EH (cell line): ENCODE measurements at regions not wholly inside any gene's neighbourhood (a gene's known extent, or its start where the extent isn't known, plus 50 kb on each side); places are given as distances from the start of the nearest gene placed in this dataset.
"Not testable (repeated sequence)": the region's sequence is repeated elsewhere in the genome, so short reads cannot be mapped to it uniquely, and the experiment has no call there.

Source experiments
- DNase-seq: peaks from one replicate; pipeline ENCODE4 v3.0.0-alpha.2; 2015; ENCODE audit warnings: low read depth

DNA sequence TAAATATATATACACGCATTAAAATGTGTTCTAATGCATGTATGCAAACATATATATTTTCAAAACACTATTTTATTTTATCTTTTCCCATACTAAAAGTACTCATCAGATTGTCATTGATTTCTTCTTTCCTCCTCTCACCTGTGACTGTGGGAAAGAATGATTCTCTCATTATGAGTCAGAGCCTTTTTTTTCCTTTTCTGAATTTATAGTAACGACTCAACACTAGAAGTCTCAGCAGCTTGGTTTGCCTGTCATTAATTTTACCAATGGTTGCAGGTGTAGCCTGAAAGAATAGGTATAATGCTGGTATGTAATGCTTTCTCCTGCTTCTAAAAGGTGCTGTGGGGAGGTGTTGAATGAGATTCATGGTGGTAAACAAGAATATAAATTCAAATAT, 328.7 kb downstream of the UTRN start:
- no peak for DNase-seq

DNA sequence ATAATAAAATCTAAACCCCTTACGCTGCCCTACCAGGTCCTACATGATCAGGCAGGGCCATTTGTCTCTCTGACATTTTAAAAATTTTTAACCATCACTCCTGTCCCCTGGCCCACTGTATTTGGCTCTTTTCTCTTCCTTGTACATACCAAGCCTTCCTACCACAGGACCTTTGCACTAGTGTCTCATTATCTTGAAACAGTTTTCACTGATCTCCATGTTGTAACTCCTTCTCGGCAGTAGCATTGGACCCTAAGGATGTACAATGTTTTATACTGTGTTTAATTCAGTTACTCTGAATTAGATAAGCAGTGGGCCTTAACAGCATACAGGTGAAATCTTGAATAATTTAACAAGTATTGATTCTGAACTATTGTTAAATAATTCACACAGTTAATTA, 330.7 kb downstream of the UTRN start:
- DNase-seq, result no peak

DNA sequence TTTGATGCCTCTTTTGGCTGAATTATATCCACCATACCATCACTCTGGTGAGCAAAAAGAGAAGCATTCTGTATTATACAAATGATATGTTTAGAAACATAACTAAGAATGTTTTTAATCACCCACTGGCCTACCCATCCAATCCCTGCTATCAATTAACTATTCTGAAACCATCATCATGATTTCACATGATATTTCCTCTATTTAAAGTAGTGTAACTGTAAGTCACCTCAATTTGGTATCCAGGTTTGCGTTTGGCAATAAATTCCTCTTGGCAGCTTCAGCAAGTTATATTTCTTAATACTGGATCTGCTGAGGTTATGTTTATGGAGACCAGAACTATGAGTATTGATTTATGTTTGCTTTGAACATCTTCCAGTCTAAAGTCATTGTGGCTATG, 332.1 kb downstream of the UTRN start:
- DNase-seq, result no peak

DNA sequence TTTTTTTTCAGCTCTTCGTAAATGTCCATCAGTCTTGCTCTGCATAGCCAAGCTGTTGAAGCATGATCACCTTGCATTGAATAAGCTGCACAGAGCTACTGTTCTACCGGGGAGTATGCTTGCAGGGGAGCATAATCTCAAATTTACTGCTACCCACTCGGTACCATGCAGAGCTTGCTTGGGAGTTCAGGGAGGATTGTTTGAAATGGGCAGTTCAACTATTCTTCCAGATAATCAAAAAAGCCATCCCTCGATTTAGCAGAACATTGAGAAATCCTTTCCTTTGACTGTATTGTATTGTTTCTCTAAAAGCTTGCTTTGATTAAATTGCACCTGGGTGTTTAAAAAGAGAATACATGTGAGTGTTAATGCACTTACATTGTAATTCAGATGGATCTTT, 332.6 kb downstream of the UTRN start:
- no peak for DNase-seq

DNA sequence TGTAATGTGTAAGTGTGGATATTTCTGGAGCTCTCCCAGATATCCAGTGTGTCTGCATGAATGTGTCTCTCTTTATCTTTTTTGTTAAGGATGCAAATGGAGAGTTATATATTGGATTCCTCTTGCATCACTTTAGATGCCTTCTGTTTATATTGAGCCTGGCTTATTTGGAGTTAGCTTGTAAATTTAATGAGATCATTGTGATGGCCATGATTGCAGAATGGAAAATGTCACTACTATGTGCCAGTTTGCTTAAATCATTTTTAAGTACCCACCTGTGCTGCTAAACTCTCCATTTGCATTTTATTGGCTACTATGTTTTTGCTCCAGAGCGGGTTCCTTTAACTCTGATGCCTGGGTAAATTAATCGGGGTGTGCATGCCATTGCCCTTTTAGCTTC, 334.8 kb downstream of the UTRN start:
- peak; percentile 9 for DNase-seq

DNA sequence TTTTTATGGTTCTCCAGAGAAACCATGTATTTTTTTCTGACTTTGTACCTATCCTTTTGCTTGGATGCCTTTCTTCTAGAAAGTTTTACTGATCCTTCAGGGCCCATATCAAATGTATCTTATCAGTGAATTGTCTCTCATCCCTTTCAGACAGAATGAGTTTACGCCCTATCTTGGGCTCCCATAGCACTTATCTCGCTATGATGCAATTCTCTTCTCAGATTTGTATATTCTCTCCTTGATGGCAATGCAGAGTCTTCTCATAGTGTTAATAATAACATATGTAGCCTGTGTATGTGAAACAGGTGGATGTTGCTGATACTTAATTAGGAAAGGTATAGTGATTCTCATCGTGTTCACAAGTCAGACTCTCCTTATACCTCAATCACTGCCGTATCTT, 336.2 kb downstream of the UTRN start:
- no peak for DNase-seq

DNA sequence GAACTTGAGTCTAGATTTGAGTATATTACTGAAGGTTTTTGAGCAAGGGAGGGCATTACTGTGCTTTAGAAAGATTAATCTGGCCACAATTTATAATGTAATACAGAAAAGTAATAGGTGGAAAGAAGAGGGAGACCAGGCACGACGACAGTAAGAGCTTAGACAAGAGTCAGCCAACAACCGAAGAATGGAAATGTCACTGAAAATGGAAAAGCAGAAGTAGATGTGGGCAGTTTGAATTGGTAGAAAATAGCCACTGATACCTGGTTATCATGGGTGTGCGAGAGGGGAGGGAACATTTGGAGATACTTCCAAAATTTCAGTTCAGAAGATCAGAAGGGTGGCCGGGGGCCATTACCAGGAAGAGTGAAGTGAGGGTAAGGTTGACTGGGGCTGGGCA, 339.1 kb downstream of the UTRN start:
- no peak for DNase-seq

DNA sequence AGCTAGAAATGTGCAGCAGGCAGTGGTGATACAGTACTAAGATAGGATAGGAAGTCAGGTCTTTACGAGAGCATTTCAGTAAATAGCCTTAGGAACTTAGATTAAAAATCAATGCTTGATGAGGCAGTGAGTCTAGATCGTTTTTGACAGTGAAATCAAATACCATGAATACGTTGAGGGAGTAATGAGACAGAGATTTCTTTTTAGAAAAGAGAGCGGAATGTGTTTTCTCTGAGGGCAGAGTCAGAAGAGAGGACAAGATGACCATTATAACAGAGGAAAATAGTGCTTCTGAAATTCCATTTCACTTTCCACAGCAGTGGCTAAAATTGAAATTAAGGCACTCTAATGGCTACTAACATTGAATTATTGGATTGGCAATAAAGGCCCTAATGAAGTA, 339.6 kb downstream of the UTRN start:
- no peak for DNase-seq

DNA sequence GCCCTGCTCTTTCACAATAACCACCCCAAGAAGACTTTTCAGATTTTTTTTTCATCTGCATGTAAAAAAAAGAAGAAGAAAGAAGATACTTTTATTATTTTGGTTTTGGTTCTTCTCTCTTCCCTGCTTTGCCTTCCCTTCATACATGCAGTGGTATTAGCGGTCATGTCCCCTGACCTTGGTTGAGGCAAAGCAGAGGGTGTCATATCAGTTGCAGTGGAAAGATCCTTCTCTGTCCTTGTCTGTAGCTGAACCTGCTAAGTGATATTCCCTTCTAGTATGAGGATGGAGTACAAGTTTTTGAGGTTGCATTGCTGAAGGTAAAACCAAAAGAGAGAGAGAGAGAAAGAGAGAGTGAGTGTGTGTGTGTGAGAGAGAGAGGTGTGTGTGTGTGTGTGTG, 345.7 kb downstream of the UTRN start:
- no peak for DNase-seq

DNA sequence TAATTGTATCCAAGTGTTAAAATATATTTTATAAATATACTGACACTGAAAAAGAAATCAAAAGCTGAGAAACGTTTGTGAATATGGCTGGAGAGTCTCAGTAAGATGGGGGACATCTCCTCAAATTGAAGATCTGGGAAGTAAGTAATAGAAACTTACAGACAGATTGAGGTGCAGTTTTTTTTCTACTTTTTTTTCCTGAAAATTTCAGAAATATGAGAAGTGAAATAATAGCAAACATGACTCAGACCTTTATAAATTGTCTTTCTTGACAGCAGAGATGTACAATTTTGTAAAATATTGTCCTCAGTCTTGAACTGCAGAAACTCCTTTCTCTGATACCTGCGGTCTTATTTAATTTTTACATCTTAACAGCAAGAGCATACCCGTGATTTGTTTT, 347.1 kb downstream of the UTRN start:
- DNase-seq, result no peak

DNA sequence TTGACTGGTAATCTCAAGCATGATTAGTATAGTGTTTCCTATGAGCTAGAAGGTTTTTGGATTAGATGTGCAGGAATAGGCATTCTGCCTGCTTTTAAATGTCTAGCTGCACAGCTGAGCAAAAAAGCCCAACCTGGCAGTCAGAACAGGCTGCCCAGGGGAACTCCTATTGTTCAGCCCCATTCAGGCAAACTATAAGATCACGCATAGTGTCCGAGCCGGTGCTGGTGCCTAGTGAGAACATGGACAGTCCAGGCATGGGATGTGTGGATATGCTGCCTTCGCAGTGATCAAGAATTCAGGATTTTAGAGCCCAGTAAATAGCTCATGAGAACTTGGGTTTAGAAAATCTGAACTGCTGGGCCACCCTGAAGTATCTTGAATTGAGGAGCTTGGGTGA, 348.8 kb downstream of the UTRN start:
- no peak for DNase-seq

DNA sequence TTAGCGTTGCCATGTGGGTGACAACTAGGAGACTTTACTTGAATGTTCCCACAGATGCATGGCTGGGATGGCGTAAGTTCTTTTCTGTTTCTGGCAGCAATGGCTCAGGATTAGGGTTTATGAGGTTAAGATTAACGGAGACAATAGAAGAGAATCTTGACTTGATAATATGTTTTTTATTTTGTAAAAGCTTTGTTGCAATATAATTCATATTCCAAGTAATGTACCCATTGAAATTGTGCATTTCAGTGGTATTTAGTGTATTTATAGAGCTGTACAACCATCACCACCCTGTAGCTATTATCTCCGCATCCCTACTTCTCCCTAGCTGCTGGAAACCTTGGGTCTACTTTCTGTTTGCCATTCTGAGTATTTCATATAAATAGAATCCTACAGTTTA, 349.2 kb downstream of the UTRN start:
- DNase-seq, result no peak

DNA sequence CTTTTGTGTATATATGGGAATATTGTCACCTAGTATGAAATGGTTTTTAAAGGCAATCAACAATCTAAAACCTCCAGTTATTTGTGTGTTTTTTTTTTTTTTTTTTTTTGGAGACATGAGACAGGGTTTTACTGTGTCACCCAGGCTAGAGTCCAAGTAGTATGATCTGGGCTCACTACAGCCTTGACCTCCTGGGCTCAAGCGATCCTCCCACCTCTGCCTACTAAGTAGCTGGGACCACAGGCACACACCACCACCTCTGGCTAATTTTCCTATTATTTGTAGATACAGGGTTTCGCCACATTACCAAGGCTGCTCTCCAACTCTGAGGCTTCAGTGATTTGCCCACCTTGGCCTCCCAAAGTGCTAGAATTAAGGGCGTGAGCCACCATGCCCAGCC, 349.9 kb downstream of the UTRN start:
- no peak for DNase-seq

DNA sequence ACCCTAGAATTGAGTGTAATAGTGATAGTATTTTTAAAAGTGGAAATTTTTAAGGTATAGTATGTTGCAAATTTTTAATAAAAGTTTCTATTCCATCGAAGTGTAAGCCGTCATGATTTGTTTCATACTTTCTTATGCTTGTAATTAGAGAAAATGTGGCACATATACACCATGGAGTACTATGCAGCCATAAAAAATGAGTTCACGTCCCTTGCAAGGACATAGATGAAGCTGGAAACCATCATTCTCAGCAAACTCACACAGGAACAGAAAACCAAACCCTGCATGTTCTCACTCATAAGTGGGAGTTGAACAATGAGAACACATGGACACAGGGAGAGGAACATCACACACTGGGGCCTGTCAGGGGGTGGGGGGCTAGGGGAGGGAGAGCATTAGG, 350.9 kb downstream of the UTRN start:
- not testable (repeated sequence) for DNase-seq

DNA sequence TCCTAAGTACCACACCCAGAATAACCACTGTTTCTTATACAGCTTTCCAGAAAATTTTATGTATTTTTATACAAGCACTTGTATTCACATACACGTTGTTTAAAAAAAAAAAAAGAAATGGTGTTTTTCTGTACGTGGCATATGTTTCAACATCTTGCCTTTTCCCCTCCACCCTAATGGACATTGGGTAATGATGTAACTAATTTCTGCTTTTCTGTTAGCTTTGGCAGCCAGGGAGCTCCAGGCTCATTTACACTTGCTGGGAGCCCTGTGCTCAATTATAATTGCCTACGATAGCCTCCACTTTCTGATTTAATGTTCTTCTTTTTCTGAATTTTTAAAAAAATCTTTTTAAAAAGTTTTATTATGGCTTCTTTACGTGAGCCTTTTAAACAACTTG, 352.4 kb downstream of the UTRN start:
- DNase-seq, result no peak

DNA sequence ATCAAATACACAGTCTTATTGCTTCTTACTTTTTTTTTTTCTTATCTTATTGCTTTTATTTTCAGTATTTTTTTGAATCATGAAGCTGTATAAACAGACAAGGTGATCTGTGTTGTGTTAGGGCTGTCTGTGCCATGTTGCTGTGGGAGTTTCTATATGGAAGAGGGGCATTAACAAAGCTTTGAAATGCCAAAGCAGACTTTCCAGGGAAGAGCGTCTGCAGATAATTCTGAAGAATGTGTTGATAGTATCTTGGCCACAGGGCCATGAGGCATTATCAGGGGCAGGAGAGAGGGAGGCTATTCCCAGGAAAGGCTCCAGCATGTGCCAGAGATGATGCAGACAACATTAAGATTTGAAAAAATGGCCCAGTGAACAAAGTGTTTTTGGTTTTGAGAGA, 354.5 kb downstream of the UTRN start:
- DNase-seq, result no peak

DNA sequence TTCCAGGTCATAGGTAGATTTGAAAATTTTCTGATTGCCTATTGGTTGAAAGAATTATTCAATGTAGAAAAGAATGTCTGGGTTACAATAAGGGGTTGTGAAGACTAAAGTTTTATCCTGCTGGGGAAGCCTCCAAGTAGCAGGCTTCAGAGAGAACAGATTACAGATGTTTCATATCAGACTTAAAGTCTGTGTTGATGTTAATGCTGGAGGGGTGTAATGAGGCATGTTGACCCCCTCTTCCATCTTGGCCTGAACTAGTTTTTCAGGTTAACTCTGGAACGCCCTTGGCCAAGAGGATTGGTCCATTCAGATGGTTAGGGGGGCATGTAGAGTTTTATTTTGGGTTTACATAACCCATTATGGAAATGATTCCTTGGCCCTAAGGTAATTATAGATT, 356.2 kb downstream of the UTRN start:
- DNase-seq, result no peak

DNA sequence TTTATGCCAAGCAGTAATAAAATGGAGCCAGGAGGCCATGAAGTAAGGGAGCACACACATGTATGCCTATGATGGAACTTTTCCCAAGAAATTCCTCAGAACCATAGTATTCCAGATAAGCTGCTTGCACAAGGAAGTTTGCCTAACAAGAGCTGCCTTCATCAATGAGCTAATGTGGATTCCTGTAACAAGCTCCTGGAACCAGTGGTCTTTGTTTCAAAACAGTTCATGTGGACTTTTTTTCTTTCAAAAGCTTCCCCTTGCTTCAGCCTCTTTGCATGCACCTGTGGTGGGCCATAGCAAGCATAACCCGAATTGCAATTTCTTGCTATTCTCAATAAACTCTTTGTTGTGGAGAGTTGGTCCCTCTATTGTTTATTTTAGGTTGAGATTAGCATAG, 359.6 kb downstream of the UTRN start:
- no peak for DNase-seq

DNA sequence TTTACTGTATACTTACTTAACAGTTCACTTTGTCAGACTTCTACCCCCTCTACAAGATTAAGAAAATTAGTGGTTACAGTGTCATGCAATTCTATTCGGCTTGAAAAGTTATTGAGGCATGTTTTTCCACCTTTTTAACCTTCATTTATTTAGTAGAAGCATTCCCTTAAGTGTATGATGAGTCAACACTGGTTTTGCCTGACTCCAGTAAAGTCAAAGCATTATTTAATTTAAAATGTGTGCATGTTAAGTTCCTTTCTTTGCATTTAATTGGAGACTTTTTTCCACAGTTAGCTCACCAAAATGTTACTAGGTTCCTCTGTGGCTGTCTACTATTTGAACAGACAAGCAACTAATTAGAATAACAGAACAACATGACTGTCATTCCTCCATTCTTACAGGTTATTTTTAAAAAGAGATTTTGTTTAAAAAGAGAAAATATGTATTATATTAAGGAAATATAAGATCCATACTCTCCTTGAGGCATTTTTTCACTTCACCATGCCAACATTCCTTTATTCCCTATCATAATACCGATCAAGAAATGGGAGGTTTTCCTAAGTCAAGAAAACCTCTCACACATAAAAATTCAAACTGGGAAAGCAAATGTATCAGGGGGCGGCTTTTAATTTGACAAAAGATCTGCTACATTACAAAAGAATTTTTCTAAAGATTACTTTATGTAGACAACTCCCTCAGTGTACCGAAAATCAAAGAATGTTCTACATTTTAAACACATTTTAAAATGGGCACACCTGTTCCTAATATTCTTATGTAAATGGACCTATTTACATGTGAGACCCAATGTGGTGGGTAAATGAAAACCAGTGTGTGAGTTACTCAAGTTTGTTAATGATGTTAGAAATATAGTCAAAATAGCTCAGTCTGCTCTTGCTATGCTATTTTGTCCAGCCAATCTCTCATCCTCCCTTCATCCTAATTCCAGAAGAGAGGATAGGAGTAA, 361.2 kb downstream of the UTRN start:
- DNase-seq, result peak; percentile 58

DNA sequence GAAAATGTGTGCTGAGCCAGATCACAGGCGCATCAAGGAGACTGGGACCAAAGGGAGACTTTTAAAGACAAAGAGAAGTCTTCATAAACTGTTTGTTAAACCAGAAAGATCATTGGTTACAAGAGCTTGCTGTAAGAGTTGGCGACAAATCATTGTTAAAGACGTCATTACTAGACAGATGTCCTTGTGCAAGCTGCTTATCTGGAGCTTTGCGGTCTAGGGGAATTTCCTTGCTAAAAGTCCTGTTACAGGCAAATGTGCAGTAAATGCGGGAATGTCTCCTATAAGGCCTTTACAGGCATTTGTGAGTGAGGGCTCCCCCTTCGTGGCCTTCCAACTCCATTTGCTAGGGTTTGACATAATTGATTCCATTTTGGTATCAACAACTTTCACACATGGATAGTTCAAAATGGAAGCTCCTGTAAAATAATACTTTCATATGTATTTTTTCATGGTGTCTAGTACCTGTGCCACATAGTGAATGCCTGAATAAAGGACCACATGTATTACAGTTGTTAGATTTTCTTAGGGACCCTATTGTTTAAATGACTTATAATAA, 362.4 kb downstream of the UTRN start:
- no peak for DNase-seq

DNA sequence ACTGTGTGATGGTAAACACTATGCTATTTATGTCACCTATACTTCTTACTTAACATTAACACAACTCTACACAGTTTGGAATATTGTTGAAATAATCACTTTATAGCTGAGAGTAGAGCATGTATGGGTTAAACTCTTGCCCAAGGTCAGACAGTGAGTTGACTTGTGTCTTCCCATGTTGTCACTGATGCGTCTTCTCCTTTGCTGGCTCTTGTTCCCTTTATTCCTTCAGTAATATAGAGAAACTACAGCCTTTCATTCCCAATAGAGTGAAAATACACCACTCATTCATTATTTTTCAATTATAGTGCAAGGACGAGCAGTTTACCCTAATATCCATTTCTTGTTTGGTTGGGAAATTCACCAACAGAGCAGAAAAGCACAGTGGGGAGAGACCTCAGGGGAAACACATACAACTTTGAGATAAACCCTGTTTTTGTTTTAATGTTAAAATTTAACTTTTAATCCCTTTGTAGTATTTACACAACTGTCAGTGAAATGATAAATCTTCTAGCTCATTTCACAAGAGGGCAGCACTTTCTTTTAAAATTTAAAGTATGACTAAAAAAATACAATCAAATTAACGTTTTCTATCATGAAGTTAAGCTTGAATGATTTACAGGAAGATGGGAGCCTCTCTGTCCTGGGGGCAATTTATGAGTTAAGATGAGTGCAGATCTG, 363.0 kb downstream of the UTRN start:
- no peak for DNase-seq

DNA sequence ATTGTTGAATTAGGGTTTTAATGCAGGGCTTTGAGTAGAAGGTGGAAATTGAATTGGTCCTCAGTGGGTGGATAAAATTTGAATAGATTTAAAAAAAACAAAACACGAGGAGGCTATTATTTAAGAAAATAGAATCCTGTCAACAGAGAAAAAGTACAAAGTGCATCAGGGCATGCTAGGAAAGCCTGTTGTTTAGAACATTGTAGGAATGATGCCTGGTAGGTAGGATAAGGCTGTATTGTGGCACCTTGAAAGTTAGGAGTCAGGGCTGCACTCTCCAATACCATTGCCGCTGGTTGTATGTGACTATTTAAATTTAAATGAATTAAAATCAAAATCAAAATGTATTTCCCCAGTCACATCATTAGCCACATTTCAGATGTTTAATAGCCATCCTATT, 363.9 kb downstream of the UTRN start:
- DNase-seq, result no peak

DNA sequence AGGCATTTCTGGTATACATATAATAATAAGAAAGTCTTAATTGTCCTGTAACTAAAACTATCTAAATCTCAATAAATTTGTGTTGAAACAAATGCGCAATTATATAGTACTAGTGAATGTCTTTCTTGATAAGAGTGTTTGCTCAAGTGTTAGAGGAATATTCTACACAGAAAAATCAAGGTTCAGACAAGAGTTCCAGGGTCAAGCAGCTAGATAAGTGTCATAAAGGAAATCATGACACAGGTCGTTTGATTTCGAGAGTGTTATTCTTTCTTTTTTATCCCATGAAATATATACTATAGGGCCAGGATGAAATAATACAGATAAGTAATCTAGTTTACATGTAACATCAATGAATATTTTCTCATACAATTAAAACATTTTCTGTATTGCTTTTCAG, 366.1 kb downstream of the UTRN start:
- no peak for DNase-seq
